ENCODE measurements at regions not wholly inside any gene's neighbourhood (a gene's known extent, or its start where the extent isn't known, plus 50 kb on each side); places are given as distances from the start of the nearest gene placed in this dataset.

GRCh38 chr21:41080485-41081121 is 87.4 kb upstream of the BACE2 start:
- no peak for DNase-seq

- DNase-seq: no peak
Observed at GRCh38 chr21:41086569-41086968, 81.4 kb upstream of the BACE2 start.

- no peak for DNase-seq
Observed at GRCh38 chr21:41090981-41091380, 77.0 kb upstream of the BACE2 start.

DNA sequence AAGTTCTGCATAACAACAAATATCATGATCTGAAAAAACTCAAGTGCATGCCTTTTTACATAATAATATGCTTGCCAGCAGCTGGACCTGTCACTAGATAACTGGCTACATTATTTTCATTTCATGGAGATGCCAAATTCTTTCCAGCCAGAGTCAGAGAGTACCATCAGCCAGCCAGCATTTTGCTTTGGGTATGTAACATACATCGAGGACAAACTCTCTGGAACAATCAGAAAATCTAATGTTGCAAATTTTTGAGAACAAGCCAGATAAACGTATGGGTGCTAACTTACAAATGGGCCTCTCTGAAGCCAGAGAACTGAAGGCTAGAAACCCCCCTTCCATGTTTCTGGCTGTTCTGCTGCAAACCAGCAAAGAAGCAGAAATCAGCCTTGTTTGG is 76.3 kb upstream of the BACE2 start:
- no peak for DNase-seq

DNA sequence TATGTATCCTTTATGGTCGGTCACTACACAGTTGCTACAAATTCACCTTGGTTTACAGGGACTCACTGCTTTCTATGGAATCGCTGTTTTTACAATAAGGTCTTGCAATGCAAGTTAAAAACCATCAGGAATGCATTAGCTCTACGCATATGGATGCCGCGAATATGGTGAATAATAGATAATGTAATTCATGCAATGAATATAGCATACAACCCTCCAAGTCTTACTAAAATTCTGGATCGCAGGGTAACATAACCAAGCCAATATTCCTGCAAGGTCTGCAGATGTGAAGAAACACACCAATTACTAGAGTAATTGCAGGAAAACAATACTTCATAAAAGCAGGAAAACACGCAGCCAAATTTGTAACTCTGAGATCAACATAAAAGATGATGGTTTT is 75.6 kb upstream of the BACE2 start:
- no peak for DNase-seq

DNA sequence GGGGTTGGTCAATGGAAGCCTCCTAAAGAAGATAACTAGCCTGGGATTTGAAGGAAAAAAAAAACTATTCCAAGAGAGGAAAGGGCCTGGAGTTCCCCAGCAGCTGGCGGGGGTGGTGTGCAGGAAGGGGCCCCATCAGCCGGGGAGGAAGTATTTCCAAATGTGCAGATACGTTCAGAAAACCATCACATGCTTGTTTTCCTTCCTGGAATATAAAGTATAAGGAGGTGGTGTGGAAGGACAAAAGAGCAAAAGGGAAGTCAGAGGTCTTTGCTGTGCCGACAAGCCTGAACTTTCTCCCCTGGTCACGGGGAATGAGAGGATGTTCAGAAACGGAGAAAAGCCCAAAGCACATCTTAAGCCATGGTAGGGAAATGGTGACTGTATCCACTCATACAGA is 72.0 kb upstream of the BACE2 start:
- no peak for DNase-seq

GRCh38 chr21:41098076-41098475 is 69.9 kb upstream of the BACE2 start:
- DNase-seq: peak; percentile 32

DNA sequence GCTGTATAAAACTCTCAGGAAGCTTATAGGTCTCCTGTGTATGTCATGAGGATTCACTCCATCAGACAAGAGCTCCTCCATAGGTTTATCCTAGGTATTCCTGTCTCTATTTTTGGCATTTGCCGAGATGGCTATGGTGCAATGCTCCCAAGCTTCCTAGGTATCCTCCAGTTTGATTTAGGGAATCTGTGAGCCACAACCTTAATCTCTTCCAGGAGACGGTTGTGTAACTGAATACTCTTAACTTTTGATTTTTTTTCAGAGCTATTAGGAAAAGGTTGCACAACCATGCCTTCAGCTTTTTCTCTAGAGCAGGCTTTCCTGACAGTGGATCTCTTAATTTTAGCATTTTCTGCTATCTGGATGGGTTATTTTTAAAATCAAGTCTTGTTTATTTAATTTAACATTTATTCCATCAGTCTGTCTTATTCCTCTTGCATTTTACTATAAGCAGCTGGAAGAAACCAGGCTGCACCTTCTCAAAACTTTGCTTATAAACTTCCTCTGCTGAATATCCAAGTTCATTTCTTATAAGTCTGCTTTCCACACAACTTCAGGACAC is 69.4 kb upstream of the BACE2 start:
- DNase-seq: no peak

DNA sequence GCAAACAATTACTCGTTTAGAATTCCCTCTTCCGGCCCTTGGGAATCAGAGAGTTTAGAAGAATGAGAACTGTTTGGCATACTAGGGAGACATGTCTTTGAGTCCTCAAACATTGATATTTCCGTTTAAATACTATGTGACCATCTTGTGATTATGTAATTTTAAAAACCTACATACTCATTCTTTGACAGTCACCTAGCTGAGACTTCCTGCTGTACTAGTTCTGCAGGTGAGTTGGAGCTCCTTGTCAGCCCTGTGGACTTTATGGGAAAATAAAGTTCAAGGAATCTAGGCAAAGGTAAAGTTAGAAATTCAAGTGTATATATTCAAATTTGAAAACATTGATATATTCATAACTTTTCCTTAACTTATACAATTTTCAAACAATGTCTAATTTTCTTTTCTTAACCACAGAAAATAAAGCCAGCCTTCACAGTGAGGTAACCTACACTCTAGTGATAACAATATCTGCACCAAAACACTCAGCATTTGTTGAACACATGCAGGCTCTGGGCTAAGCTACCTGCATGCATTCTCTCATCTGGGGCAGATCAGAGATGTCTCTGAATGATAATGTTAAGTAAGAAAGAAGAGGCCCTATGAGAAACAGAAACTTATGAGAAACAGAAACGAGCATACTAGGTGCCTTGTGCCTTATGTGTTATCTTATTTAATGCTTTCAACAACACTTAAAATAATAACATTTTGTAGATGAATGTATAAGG is 67.0 kb upstream of the BACE2 start:
- no peak for DNase-seq

DNA sequence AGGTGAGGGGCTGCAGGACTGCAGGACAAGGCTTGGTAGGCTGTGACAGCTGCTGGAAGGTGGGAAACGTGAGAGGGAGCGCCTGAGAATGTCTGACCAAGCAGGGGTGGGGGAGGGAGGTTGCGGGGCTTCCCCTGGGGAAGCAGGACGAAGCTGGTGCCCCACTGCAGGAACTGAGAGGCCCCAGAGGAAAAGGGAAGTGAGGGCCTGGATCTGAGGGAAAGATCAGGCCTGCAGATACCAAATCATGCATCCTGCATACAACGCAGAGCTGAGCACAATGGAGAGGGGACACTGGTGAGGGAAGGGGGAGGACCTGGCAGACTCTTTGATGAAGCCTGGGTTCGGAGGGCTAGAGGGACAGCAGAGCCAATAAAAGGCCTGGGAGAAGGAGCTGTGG is 65.7 kb upstream of the BACE2 start:
- no peak for DNase-seq

DNA sequence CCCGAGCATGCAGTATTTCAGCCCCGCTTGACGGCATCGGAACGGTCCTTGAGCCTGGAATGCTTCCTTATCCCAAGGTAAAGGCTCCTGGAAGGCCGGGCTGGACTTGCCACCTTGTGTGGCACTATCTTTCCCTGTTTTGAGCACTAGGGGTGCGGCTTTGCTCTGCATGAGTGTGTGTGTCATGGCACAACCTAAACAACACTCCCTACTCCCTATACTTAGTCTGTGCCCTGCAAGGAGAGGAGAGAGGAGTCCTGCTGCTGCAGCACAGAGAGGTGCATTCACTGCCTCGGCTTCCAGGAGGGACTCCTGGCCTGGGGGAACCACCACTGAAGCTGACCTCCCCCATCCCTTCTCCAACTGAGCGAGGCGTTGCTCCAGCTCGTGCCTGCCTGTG is 60.4 kb upstream of the BACE2 start:
- DNase-seq: no peak

DNA sequence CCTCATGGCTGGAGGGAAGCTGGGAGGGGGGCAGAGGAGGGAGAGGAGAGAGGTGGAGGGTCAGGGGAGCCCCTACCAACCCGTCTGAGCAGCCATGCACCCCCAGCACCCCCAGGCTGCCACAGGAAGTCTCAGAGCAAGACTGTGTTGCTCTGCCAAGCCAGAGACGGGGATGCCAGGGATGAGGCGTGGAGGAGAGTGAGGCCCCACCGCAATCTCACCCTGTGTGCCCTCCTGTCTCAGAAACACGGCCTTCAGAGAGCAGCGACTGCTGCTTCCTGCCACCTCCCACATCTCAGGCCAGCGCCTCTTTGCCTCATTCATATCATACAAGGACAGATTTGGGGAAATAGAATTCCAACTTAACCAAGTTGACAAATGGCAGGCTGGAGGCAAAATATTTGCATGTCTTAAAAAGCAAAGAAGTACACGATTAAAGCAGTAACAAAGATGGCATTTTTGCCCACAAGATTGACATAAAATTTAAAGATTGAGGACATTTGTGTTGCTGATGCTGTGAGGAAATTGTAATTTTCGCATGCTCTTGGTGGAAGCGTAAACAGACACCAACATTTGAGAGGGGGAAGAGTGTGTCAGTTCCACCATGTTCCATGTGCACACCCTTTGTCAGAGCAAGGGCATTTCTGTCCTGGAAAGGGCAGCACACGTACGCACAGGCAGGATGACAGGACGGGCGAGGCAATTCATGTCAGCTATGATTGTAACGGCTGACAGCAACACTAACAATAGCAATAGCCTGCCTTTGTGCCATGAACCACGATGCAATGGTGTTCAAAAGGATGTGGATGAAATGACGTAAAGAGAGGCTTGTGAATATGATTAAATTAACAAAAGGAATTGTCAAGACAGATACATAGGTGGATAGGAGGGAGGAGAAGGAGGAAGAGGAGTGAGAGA is 59.0 kb upstream of the BACE2 start:
- DNase-seq: no peak

DNA sequence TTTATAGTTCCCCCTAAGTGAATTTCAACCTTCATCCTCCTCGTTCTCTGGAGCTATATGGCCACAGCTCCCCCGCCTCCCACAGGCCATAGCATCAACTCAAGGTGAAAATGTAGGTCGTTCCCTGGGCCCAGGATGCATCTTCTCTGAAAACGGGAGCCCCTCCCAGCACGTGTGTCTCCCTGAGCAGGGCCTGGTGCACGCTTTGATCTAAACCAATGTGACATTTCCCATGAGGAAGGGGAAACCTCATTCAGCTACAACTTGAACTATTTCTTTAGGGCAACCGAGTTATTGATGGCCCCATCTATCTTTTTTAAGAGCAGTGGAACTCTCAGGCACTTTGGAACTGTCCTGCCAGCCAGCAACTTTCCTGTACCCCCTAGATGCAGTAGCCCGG is 57.8 kb upstream of the BACE2 start:
- DNase-seq: no peak

DNA sequence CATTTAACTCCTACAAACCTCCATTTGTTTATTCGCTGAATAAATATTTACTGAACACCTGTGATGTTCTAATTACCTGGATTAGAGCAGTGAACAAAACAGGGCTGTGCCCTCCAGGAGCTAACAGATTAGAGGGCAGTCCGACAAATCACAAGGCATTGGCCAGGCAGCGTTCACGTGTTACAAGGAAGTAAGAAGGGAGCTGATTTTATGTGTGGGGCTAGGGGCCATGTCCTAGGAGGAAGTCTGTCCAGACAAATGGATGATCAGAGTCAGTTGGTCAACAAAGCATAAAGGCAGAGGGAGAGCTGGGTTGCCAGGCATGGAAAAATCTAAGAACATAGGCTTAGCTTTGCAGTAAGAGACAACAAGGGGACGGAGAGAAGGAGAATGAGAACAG is 57.3 kb upstream of the BACE2 start:
- DNase-seq: no peak

DNA sequence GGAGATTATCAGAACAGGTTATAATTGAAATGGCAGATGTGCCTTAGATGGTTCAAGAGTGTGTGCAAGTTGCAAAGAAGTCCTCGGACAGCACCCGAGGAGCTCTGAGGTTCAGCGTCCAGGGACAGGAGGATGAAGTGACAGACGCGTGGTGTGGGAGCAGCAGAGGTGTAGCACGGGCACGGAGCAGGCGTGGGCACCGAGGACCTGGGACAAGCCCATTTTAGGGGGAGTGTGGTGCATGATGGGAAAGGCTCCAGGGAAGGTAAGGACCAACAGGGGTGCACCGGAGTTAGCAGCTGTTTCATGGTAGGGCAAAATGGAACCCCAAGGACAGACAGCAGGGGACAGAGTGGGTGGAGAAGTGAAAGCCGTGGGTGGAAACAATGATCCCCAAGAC is 56.3 kb upstream of the BACE2 start:
- no peak for DNase-seq

GRCh38 chr21:41112740-41113692 is 54.9 kb upstream of the BACE2 start:
- peak; percentile 98 for DNase-seq

DNA sequence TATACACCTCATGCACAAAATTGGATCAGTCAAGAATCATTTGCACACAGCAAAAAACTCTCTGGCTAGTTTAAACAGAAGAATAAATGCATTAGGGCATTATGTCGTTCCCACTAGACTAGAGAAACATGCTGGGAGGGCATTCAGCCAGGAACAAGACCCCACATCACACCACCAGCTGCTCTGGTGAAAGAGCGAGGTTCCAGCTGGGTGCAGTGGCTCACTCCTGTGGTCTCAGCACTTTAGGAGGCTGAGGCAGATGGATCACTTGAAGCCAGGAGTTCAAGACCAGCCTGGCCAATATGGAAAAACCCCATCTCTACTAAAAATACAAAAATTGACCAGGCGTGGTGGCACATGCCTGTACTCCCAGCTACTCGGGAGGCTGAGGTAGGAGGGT is 52.1 kb upstream of the BACE2 start:
- no peak for DNase-seq

Measured in fibroblast of skin of back (primary cell).